GM12865 (cell line): ENCODE measurements at regions not wholly inside any gene's neighbourhood (a gene's known extent, or its start where the extent isn't known, plus 50 kb on each side); places are given as distances from the start of the nearest gene placed in this dataset.

Experiments
- DNase-seq: peaks from one replicate; pipeline ENCODE4 v3.0.0; 2010; ENCODE audit warnings: low read depth
- H3K4me3 ChIP-seq: 2 replicates; pipeline ENCODE4 v1.5.1; 2011; ENCODE audit warnings: mild to moderate bottlenecking, low read depth, low read length, control low read depth
- TF ChIP-seq, protein P1 (sequence below): IDR thresholded peaks from 2 replicates; pipeline ENCODE4 v1.5.1; 2011; ENCODE audit warnings: low read length, control low read depth, low read depth, inconsistent platforms; ENCODE audit not compliant: insufficient read depth; ENCODE audit errors: missing control alignments

- TF ChIP-seq, protein P1, sequence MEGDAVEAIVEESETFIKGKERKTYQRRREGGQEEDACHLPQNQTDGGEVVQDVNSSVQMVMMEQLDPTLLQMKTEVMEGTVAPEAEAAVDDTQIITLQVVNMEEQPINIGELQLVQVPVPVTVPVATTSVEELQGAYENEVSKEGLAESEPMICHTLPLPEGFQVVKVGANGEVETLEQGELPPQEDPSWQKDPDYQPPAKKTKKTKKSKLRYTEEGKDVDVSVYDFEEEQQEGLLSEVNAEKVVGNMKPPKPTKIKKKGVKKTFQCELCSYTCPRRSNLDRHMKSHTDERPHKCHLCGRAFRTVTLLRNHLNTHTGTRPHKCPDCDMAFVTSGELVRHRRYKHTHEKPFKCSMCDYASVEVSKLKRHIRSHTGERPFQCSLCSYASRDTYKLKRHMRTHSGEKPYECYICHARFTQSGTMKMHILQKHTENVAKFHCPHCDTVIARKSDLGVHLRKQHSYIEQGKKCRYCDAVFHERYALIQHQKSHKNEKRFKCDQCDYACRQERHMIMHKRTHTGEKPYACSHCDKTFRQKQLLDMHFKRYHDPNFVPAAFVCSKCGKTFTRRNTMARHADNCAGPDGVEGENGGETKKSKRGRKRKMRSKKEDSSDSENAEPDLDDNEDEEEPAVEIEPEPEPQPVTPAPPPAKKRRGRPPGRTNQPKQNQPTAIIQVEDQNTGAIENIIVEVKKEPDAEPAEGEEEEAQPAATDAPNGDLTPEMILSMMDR = no peak
- DNase-seq = no peak
These were observed 57.0 kb downstream of the PCDH20 start for GRCh38 chr13:61358599-61358998.

DNA sequence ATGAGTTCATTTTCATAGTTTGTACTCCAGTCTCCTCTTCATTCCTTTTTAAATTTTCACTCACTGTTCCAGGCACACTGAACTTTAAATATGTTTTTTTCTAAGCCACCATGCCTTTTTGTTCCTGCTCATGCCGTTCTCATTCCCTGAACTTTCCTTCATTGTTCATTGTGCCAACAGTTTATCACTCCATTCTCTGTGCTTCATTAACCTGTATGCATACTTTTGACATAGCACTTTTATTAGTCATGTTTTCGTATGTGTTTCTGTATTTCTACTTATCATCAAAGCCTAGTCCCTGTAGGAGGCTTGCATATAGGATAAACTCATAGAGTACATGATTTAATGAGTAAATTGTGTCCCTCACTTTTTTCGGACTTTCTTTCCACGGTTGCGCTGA lies 65.3 kb downstream of the PCDH20 start:
- no peak for DNase-seq
- TF ChIP-seq, protein P1 = no peak
- H3K4me3 ChIP-seq = no peak overlapping the region

More at GRCh38 chr13:61358599-61358998, 57.0 kb downstream of the PCDH20 start:
- no peak overlapping the region for H3K4me3 ChIP-seq

DNA sequence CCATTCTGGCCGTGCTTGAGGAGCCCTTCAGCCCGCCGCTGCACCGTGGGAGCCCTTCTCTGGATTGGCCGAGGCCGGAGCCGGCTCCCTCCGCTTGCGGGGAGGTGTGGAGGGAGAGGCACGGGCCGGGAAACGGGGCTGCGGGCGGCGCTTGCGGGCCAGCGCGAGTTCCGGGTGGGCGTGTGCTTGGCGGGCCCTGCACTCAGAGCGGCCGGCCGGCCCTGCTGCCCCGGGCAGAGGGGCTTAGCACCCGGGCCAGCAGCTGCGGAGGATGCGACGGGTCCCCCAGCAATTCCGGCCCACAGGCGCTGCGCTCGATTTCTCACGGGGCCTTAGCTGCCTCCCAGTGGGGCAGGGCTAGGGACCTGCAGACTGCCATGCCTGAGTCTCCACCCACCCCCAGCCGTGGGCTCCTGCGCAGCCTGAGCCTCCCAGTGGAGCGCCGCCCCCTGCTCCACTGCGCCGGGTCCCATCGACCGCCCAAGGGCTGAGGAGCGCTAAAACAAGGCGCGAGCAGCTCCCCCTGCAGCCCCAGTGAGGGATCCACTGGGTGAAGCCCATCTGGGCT lies 76.5 kb downstream of the PCDH20 start:
- TF ChIP-seq, protein P1 = no peak
- DNase-seq = no peak
- no peak overlapping the region for H3K4me3 ChIP-seq

- peak; percentile 1 for DNase-seq
- no peak overlapping the region for H3K4me3 ChIP-seq
- TF ChIP-seq, protein P1 = no peak
These were observed 99.0 kb downstream of the PCDH20 start for GRCh38 chr13:61316647-61317046.

DNA sequence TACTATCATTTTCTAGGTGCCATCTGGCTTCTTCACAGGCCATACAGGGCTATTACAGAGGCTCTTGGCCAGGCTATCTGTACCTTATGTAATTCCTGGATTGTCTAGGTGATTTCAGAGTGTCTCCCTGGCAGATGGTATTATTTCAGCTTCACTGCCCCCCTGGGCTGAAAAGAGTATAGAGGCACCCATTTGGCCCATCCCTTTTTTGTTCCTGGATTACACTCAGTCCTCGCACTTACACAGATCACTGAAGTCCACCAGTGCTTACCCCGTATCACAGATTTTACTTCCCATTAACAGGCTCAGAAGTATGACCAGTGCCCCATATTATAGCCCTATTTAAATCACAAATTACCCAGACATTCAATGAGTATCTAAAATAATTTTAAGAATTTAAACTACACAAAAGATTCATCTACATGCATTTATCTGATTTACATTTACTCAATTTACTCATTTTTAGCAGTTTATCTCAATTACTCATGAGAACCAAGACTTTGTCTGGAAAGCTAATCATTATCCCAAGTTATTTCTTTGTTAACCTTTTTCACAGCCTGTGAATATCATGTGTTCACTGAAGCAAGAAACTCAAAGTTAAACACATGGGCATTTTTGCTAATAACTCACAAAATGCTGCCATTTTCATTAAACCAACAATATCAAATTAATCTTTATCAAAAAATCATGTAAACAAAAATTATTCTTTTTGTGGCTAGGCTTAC lies 121.0 kb downstream of the PCDH20 start:
- no peak overlapping the region for H3K4me3 ChIP-seq
- TF ChIP-seq, protein P1 = no peak
- no peak for DNase-seq

GRCh38 chr13:61286148-61286745 lies 129.4 kb downstream of the PCDH20 start:
- TF ChIP-seq, protein P1 = peak; percentile 27
- H3K4me3 ChIP-seq = no peak overlapping the region
- DNase-seq = peak; percentile 37
